ENCODE measurements at regions not wholly inside any gene's neighbourhood (a gene's known extent, or its start where the extent isn't known, plus 50 kb on each side); places are given as distances from the start of the nearest gene placed in this dataset.
A peak's percentile ranks its signal among the peaks of the same experiment; 100 is the strongest.

DNA sequence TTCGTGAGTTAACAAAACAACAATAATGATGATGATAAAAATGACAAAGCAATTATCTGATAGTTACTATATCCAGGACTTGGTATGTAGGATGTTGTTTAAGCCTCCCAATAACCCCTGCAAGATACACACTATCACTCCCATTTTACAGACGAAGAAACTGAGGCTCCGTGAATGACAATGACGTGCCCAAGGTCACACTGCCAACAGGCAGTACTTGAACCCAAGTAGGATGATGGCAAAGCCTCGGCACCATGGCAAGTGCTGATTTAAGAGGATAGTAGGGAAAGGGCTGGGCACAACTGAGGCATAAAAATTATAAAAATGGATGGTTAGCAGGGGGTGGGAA is 226.8 kb upstream of the LHX5 start (continued):
- TF ChIP-seq, protein P1, sequence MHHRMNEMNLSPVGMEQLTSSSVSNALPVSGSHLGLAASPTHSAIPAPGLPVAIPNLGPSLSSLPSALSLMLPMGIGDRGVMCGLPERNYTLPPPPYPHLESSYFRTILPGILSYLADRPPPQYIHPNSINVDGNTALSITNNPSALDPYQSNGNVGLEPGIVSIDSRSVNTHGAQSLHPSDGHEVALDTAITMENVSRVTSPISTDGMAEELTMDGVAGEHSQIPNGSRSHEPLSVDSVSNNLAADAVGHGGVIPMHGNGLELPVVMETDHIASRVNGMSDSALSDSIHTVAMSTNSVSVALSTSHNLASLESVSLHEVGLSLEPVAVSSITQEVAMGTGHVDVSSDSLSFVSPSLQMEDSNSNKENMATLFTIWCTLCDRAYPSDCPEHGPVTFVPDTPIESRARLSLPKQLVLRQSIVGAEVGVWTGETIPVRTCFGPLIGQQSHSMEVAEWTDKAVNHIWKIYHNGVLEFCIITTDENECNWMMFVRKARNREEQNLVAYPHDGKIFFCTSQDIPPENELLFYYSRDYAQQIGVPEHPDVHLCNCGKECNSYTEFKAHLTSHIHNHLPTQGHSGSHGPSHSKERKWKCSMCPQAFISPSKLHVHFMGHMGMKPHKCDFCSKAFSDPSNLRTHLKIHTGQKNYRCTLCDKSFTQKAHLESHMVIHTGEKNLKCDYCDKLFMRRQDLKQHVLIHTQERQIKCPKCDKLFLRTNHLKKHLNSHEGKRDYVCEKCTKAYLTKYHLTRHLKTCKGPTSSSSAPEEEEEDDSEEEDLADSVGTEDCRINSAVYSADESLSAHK (tag by site-specific recombination; IDR thresholded peaks at IDR 0.05), result no peak
- no peak for TF ChIP-seq BCL6B (tag by site-specific recombination; IDR thresholded peaks at IDR 0.05)
- no peak for TF ChIP-seq ZNF239 (tag by site-specific recombination; IDR thresholded peaks at IDR 0.05)
- TF ChIP-seq ZNF677 (tag by site-specific recombination; IDR thresholded peaks at IDR 0.05), result no peak
- TF ChIP-seq ZNF335 (tag by site-specific recombination; conservative IDR thresholded peaks at IDR 0.05), result no peak

DNA sequence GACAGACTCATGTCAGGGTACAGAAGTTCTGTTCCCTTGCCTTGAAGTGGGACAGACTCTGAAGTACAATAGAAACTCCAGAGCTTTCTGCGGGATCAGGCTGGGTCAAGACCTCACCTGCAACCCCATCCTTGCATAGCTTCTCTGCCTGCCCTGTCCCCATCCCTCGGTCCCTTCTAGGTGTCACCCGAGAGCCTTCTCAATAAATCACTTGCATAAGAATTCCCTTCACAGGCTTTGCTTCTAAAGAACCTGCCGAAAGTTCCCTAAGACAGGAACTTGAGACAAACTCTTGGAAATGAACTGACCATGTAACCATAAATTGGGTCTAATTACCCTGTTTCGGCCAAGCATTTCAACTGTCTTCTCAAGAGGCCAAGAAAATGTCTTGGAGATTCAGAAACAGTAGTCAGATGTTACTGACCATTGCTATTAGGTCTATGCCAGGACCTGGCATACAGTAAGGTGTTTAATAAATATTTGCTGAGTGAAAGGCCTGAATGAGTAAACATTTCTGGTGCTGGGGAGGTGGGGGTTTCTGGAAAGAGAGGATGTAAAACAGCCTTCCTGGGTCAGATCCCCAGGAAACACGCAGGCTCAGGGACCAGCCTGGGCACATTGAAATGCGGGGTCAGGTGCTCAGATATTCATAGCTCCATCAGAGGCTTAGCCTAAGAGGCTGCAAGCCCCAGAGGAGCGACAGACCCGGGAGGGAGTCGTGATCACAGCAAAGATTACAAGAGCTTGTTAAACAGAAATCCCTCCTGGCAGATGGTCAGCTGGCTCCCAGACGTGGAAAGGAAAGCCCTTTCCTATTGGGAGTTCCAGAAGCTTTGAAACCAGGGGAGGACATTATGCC is 226.2 kb upstream of the LHX5 start:
- CTCF ChIA-PET, result no interaction called here
- POLR2A ChIA-PET, result no interaction called here

GRCh38 chr12:113697104-113697503 is 225.4 kb upstream of the LHX5 start:
- Histone ChIP-seq H3K27ac (ENCODE audit: extremely low read depth, low read depth, low read length) (no peak overlapping the region), H3K9me3 (ENCODE audit: control insufficient read depth, insufficient read depth, low read depth, low read length) (no peaks in the 10 kb centered on the region), H3K4me3 (ENCODE audit: low read depth, low read length) (no peak overlapping the region), H3K4me1 (ENCODE audit: control insufficient read depth, insufficient read depth, low read length) (no peaks in the 10 kb centered on the region), H3K36me3 (ENCODE audit: control insufficient read depth in 2 of 2, insufficient read depth in 1 of 2, low read length in 2 of 2) (no peaks in the 10 kb centered on the region)
- ChIA-PET POLR2A (no interaction called here), CTCF (interaction anchor here (0.6 kb wide), 1 partner anchor 204 kb away, joined by 5 read pairs; no protein-coding TSS in a partner anchor)
- no peak for TF ChIP-seq ZNF354C (tag by site-specific recombination; IDR thresholded peaks at IDR 0.05; ENCODE audit: borderline replicate concordance, low read depth)
- TF ChIP-seq ZNF768 (tag by site-specific recombination; IDR thresholded peaks at IDR 0.05), result peak; percentile 52; the same call in 1 of the 2 replicates

More for the DNA sequence above, 226.2 kb upstream of the LHX5 start:
- H3K4me1 ChIP-seq (ENCODE audit: control insufficient read depth, insufficient read depth, low read length), result no peaks in the 10 kb centered on the region
- no peaks in the 10 kb centered on the region for H3K36me3 ChIP-seq (ENCODE audit: control insufficient read depth in 2 of 2, insufficient read depth in 1 of 2, low read length in 2 of 2)
- H3K27ac ChIP-seq (ENCODE audit: extremely low read depth, low read depth, low read length), result no peak overlapping the region
- no peak overlapping the region for H3K4me3 ChIP-seq (ENCODE audit: low read depth, low read length)
- TF ChIP-seq ZNF626 (tag by site-specific recombination; IDR thresholded peaks at IDR 0.05), result no peak
- TF ChIP-seq, protein P2, sequence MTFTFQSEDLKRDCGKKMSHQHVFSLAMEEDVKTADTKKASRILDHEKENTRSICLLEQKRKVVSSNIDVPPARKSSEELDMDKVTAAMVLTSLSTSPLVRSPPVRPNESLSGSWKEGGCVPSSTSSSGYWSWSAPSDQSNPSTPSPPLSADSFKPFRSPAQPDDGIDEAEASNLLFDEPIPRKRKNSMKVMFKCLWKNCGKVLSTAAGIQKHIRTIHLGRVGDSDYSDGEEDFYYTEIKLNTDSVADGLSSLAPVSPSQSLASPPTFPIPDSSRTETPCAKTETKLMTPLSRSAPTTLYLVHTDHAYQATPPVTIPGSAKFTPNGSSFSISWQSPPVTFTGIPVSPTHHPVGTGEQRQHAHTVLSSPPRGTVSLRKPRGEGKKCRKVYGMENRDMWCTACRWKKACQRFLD (tag by site-specific recombination; IDR thresholded peaks at IDR 0.05), result no peak
- H3K9me3 ChIP-seq (ENCODE audit: control insufficient read depth, insufficient read depth, low read depth, low read length), result no peaks in the 10 kb centered on the region

DNA sequence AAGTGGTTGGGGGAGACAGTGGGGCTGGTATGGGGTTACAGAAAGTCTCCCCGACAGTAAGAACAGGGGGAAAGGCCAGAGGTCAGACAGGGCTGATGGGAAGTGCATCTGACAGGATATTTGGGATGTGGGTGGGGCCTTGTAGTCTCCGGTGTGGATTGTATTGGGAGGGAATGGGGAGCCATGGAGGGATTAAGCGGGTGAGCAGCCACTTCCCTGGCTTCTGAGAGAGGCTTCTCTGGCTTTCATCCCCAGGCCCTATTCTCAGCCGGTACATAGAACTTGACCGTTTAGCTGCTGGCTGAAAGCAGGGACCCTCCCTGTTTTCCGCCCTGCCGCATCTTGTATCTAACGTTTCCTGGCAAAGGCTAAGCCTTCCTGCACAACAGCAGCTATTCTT is 222.0 kb upstream of the LHX5 start:
- ChIA-PET CTCF (interaction anchor here (0.7 kb wide), 1 partner anchor 626 kb away, joined by 3 read pairs; no protein-coding TSS in a partner anchor), POLR2A (no interaction called here)
- Histone ChIP-seq H3K9me3 (ENCODE audit: control insufficient read depth, insufficient read depth, low read depth, low read length) (no peaks in the 10 kb centered on the region), H3K4me1 (ENCODE audit: control insufficient read depth, insufficient read depth, low read length) (no peaks in the 10 kb centered on the region), H3K4me3 (ENCODE audit: low read depth, low read length) (no peak overlapping the region), H3K36me3 (ENCODE audit: control insufficient read depth in 2 of 2, insufficient read depth in 1 of 2, low read length in 2 of 2) (no peaks in the 10 kb centered on the region), H3K27ac (ENCODE audit: extremely low read depth, low read depth, low read length) (no peak overlapping the region)
- TF ChIP-seq ZNF16 (tag by site-specific recombination; IDR thresholded peaks at IDR 0.05; ENCODE audit: low read depth) (peak; percentile 73; the same call in 1 of the 2 replicates), ZBTB26 (tag by site-specific recombination; optimal IDR thresholded peaks at IDR 0.05) (no peak)

All from HEK293 (cell line).